ENCODE measurements at regions not wholly inside any gene's neighbourhood (a gene's known extent, or its start where the extent isn't known, plus 50 kb on each side); places are given as distances from the start of the nearest gene placed in this dataset.

GRCh38 chr18:33505297-33505696 is 64.8 kb upstream of the CCDC178 start:
- intact Hi-C loops (cut with micrococcal nuclease) = no loop called here
- no peak for DNase-seq (ENCODE audit: unreplicated experiment)
- Mint-ChIP-seq H3K4me1 (ENCODE audit: insufficient read depth, unreplicated experiment) (no peaks in the 10 kb centered on the region), H3K9me3 (ENCODE audit: unreplicated experiment) (no peaks in the 10 kb centered on the region), H3K4me3 (ENCODE audit: unreplicated experiment) (no peak overlapping the region), H3K27me3 (ENCODE audit: insufficient read depth, unreplicated experiment) (peaks cover 65% of the 10 kb centered on the region), H3K27ac (ENCODE audit: low read depth, unreplicated experiment) (no peak overlapping the region), H3K36me3 (ENCODE audit: insufficient read depth, unreplicated experiment) (no peaks in the 10 kb centered on the region)
- TF ChIP-seq CTCF (IDR thresholded peaks at IDR 0.05; ENCODE audit: unreplicated experiment) = no peak
- no TSS peak for BruUV-seq (replicated peaks)
- ChIA-PET CTCF (no interaction called here), POLR2A (no interaction called here)

GRCh38 chr18:33495278-33495677 is 54.8 kb upstream of the CCDC178 start:
- Mint-ChIP-seq H3K27ac (ENCODE audit: low read depth, unreplicated experiment) (no peak overlapping the region), H3K9me3 (ENCODE audit: unreplicated experiment) (no peaks in the 10 kb centered on the region), H3K4me3 (ENCODE audit: unreplicated experiment) (no peak overlapping the region), H3K4me1 (ENCODE audit: insufficient read depth, unreplicated experiment) (no peaks in the 10 kb centered on the region), H3K36me3 (ENCODE audit: insufficient read depth, unreplicated experiment) (no peaks in the 10 kb centered on the region), H3K27me3 (ENCODE audit: insufficient read depth, unreplicated experiment) (peaks cover 73% of the 10 kb centered on the region)
- POLR2A ChIA-PET = no interaction called here
- peak; percentile 42 for DNase-seq (ENCODE audit: unreplicated experiment)
- BruUV-seq (replicated peaks) = no TSS peak
- TF ChIP-seq CTCF (IDR thresholded peaks at IDR 0.05; ENCODE audit: unreplicated experiment) = peak; percentile 27
- intact Hi-C loops (cut with micrococcal nuclease) = loop anchor here (1.0 to 5.0 kb wide), 2 partner anchors 93 to 263 kb away; no protein-coding TSS in a partner anchor
- CTCF ChIA-PET = interaction anchor here (0.6 to 1.1 kb wide), 5 partner anchors 238 to 603 kb away, joined by 3 to 4 read pairs (median 3); no protein-coding TSS in a partner anchor
